Testis (tissue), 2 donors: ENCODE measurements at regions not wholly inside any gene's neighbourhood (a gene's known extent, or its start where the extent isn't known, plus 50 kb on each side); places are given as distances from the start of the nearest gene placed in this dataset.

Source experiments
- DNase-seq: peaks from one replicate; pipeline ENCODE4 v3.0.0-alpha.2; 2019
- H3K27ac ChIP-seq, 2 donors: fragments of 200-600 bp; sonication (generic); one replicate each; pipeline ENCODE4 v1.5.1; 2019
- H3K27me3 ChIP-seq: fragments of 200-600 bp; sonication (generic); one replicate; pipeline ENCODE4 v1.5.1; 2019
- H3K36me3 ChIP-seq: fragments of 200-600 bp; sonication (generic); one replicate; pipeline ENCODE4 v1.5.1; 2017; ENCODE audit warnings: low read depth; ENCODE audit errors: missing control alignments
- H3K4me1 ChIP-seq: fragments of 200-600 bp; sonication (generic); one replicate; pipeline ENCODE4 v1.5.1; 2019
- H3K4me3 ChIP-seq, 2 donors: fragments of 200-600 bp; sonication (generic); one replicate each; pipeline ENCODE4 v1.5.1; 2017 to 2019
- H3K9me3 ChIP-seq: fragments of 200-600 bp; sonication (generic); one replicate; pipeline ENCODE4 v1.5.1; 2017
- CTCF ChIP-seq, 3 experiments: fragments of 450-650 bp in 2 of 3; fragments of 200-600 bp in 1 of 3; sonication (generic) in 1 of 3; IDR thresholded peaks; one replicate each; pipeline ENCODE4 v1.5.1; 2016 to 2019; ENCODE audit warnings: antibody characterized with exemption in 3 of 3, mild to moderate bottlenecking in 2 of 3, moderate library complexity in 1 of 3
- POLR2A ChIP-seq: fragments of 450-650 bp; IDR thresholded peaks from one replicate; pipeline ENCODE4 v1.6.1; 2017; ENCODE audit warnings: antibody characterized with exemption, mild to moderate bottlenecking, moderate library complexity
- WGBS, 2 donors: methylation state at CpG; one replicate each; pipeline ENCODE4 v1.1.5; 2018; 5-methylcytosine and 5-hydroxymethylcytosine counted together
- intact Hi-C: fragments of 100-400 bp; cut with DNase I; formaldehyde crosslinking; loops from one replicate; pipeline ENCODE4 v1.15.1; 2023; ENCODE audit warnings: low total_unique reads

- H3K9me3 ChIP-seq = no peaks in the 10 kb centered on the region
- H3K36me3 ChIP-seq = no peaks in the 10 kb centered on the region
- H3K4me3 ChIP-seq = no peak overlapping the region
- no peaks in the 10 kb centered on the region for H3K4me1 ChIP-seq
- intact Hi-C loops = no loop called here
- H3K27me3 ChIP-seq = no peaks in the 10 kb centered on the region
- TF ChIP-seq POLR2A (no peak), CTCF (IDR thresholded peaks at IDR 0.05) (no peak)
- no peak overlapping the region for H3K27ac ChIP-seq
- DNase-seq = no peak
- WGBS, 2 donors = 95 to 96% methylated on average over 8 of the region's 8 CpGs
These were observed 813.7 kb upstream of the CNTN5 start for GRCh38 chr11:98207086-98207485.

GRCh38 chr11:98227278-98227677 is 793.5 kb upstream of the CNTN5 start:
- Histone ChIP-seq H3K4me1 (no peaks in the 10 kb centered on the region), H3K36me3 (no peaks in the 10 kb centered on the region), H3K4me3 (no peak overlapping the region), H3K27me3 (no peaks in the 10 kb centered on the region), H3K9me3 (no peaks in the 10 kb centered on the region), H3K27ac (no peak overlapping the region)
- TF ChIP-seq POLR2A (no peak), CTCF (IDR thresholded peaks at IDR 0.05) (no peak)
- 79 to 83% methylated on average over 1 of the region's 1 CpG for WGBS, 2 donors
- DNase-seq = no peak
- intact Hi-C loops = no loop called here

- Histone ChIP-seq H3K27ac (no peak overlapping the region), H3K36me3 (no peaks in the 10 kb centered on the region), H3K27me3 (no peaks in the 10 kb centered on the region), H3K9me3 (no peaks in the 10 kb centered on the region), H3K4me3 (no peak overlapping the region), H3K4me1 (no peaks in the 10 kb centered on the region)
- 90 to 93% methylated on average over 3 of the region's 3 CpGs for WGBS, 2 donors
- DNase-seq = no peak
- intact Hi-C loops = no loop called here
- TF ChIP-seq POLR2A (no peak), CTCF (IDR thresholded peaks at IDR 0.05) (no peak)
These were observed 790.1 kb upstream of the CNTN5 start for GRCh38 chr11:98230678-98231077.

GRCh38 chr11:98234698-98235097 is 786.1 kb upstream of the CNTN5 start:
- TF ChIP-seq CTCF (IDR thresholded peaks at IDR 0.05) (no peak), POLR2A (no peak)
- 86 to 89% methylated on average over 2 of the region's 2 CpGs for WGBS, 2 donors
- Histone ChIP-seq H3K27me3 (no peaks in the 10 kb centered on the region), H3K36me3 (no peaks in the 10 kb centered on the region), H3K9me3 (no peaks in the 10 kb centered on the region), H3K4me1 (no peaks in the 10 kb centered on the region), H3K27ac (no peak overlapping the region), H3K4me3 (no peak overlapping the region)
- intact Hi-C loops = no loop called here
- no peak for DNase-seq

DNA sequence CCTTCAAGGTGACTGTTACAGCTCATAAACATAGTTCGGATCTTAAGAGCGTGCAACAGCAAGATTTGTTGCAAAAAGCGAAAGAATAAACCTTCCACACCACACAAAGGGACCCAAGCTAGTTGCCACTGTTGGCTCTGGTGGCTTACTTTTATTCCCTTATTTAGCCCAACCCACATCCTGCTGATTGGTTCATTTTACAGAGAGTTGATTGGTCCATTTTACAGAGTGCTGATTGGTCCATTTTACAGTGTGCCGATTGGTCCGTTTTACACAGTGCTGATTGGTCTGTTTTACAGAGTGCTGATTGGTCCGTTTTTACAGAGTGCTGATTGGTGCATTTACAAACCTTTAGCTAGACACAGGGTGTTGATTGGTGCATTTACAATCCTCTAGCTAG is 776.9 kb upstream of the CNTN5 start:
- no peaks in the 10 kb centered on the region for H3K27me3 ChIP-seq
- H3K4me1 ChIP-seq = no peaks in the 10 kb centered on the region
- TF ChIP-seq CTCF (IDR thresholded peaks at IDR 0.05) = no peak
- no peak for TF ChIP-seq POLR2A
- 60 to 69% methylated on average over 6 of the region's 6 CpGs for WGBS, 2 donors
- H3K27ac ChIP-seq = no peak overlapping the region
- DNase-seq = no peak
- intact Hi-C loops = no loop called here
- H3K4me3 ChIP-seq = no peak overlapping the region
- no peaks in the 10 kb centered on the region for H3K36me3 ChIP-seq
- H3K9me3 ChIP-seq = no peaks in the 10 kb centered on the region
